Natural killer cell (primary cell): ENCODE measurements at regions not wholly inside any gene's neighbourhood (a gene's known extent, or its start where the extent isn't known, plus 50 kb on each side); places are given as distances from the start of the nearest gene placed in this dataset.

Source experiments
- ATAC-seq, 3 donors: fragments of 150-1000 bp in 2 of 3; fragments of 200-7000 bp in 1 of 3; cut with Tn5 transposase; 1 replicate in 1 of 3; 2 replicates in 2 of 3; pipeline ENCODE4 v1.10.0; 2021; ENCODE audit warnings: mild to moderate bottlenecking in 2 of 3, moderate library complexity in 2 of 3
- DNase-seq, 2 donors: peaks; one replicate each; pipeline versions ENCODE4 v3.0.0 to v3.0.0-alpha.2; 2013 to 2021; ENCODE audit warnings: mixed read lengths in 1 of 2
- H3K27ac ChIP-seq: one replicate; pipeline ENCODE4 v1.5.1; 2013; ENCODE audit warnings: mild to moderate bottlenecking, low read length
- H3K27me3 ChIP-seq: one replicate; pipeline ENCODE4 v1.6.1; 2013; ENCODE audit warnings: low read length; ENCODE audit not compliant: control insufficient read depth, insufficient read depth
- H3K36me3 ChIP-seq: one replicate; pipeline ENCODE4 v1.6.1; 2013; ENCODE audit warnings: low read length; ENCODE audit not compliant: control insufficient read depth, insufficient read depth
- H3K4me1 ChIP-seq: one replicate; pipeline ENCODE4 v1.6.1; 2013; ENCODE audit warnings: low read length; ENCODE audit not compliant: control insufficient read depth, insufficient read depth
- H3K4me3 ChIP-seq: one replicate; pipeline ENCODE4 v1.5.1; 2013; ENCODE audit warnings: low read length
- H3K9me3 ChIP-seq: one replicate; pipeline ENCODE4 v1.6.1; 2013; ENCODE audit warnings: low read length; ENCODE audit not compliant: control insufficient read depth, insufficient read depth
- H3K27ac Mint-ChIP-seq, 2 donors: one replicate each; pipeline ENCODE4 v1.8.0; 2022; ENCODE audit warnings: mild to moderate bottlenecking in 2 of 2, mixed read lengths in 2 of 2, moderate library complexity in 1 of 2
- H3K27me3 Mint-ChIP-seq, 2 donors: one replicate each; pipeline ENCODE4 v1.8.0; 2022; ENCODE audit warnings: low read depth in 2 of 2, mixed read lengths in 2 of 2
- H3K36me3 Mint-ChIP-seq: one replicate; pipeline ENCODE4 v1.8.0; 2022; ENCODE audit warnings: mixed read lengths
- H3K4me1 Mint-ChIP-seq, 2 donors: one replicate each; pipeline ENCODE4 v1.8.0; 2022; ENCODE audit warnings: mixed read lengths in 2 of 2
- H3K4me3 Mint-ChIP-seq: one replicate; pipeline ENCODE4 v1.8.0; 2022; ENCODE audit warnings: mild to moderate bottlenecking, moderate library complexity, mixed read lengths
- H3K9me3 Mint-ChIP-seq, 2 donors: one replicate each; pipeline ENCODE4 v1.8.0; 2022; ENCODE audit warnings: mixed read lengths in 2 of 2
- WGBS: methylation state at CpG from one replicate; pipeline ENCODE4 v1.1.7; 2013; ENCODE audit warnings: missing lambda C conversion rate; ENCODE audit not compliant: insufficient coverage; 5-methylcytosine and 5-hydroxymethylcytosine counted together
- intact Hi-C: fragments of 100-400 bp; cut with micrococcal nuclease; formaldehyde crosslinking; loops from one replicate; pipeline ENCODE4 v1.14.2; 2022
- TF ChIP-seq, protein P1 (sequence below): fragments of 200-600 bp; IDR thresholded peaks from one replicate; pipeline ENCODE4 v1.8.0; 2022; ENCODE audit warnings: antibody characterized with exemption

GRCh38 chr17:77704048-77704815 is 254.3 kb upstream of the TNRC6C start:
- no peaks in the 10 kb centered on the region for H3K4me1 ChIP-seq
- H3K4me3 Mint-ChIP-seq, result no peak overlapping the region
- no peak overlapping the region for H3K4me3 ChIP-seq
- H3K9me3 Mint-ChIP-seq, result peaks cover 3 to 12% of the 10 kb centered on the region in 2 donors
- H3K27ac ChIP-seq, result no peak overlapping the region
- ATAC-seq (no peak), DNase-seq (no peak)
- TF ChIP-seq, protein P1, sequence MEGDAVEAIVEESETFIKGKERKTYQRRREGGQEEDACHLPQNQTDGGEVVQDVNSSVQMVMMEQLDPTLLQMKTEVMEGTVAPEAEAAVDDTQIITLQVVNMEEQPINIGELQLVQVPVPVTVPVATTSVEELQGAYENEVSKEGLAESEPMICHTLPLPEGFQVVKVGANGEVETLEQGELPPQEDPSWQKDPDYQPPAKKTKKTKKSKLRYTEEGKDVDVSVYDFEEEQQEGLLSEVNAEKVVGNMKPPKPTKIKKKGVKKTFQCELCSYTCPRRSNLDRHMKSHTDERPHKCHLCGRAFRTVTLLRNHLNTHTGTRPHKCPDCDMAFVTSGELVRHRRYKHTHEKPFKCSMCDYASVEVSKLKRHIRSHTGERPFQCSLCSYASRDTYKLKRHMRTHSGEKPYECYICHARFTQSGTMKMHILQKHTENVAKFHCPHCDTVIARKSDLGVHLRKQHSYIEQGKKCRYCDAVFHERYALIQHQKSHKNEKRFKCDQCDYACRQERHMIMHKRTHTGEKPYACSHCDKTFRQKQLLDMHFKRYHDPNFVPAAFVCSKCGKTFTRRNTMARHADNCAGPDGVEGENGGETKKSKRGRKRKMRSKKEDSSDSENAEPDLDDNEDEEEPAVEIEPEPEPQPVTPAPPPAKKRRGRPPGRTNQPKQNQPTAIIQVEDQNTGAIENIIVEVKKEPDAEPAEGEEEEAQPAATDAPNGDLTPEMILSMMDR, result no peak
- no peaks in the 10 kb centered on the region for H3K36me3 ChIP-seq
- no peak overlapping the region for H3K27ac Mint-ChIP-seq
- intact Hi-C loops, result no loop called here
- peaks cover 19% of the 10 kb centered on the region for H3K9me3 ChIP-seq
- H3K36me3 Mint-ChIP-seq, result peaks cover 14% of the 10 kb centered on the region
- no peaks in the 10 kb centered on the region for H3K4me1 Mint-ChIP-seq
- WGBS, result 82% methylated on average over 4 of the region's 4 CpGs
- H3K27me3 Mint-ChIP-seq, result peaks cover 25 to 40% of the 10 kb centered on the region in 2 donors
- no peaks in the 10 kb centered on the region for H3K27me3 ChIP-seq

DNA sequence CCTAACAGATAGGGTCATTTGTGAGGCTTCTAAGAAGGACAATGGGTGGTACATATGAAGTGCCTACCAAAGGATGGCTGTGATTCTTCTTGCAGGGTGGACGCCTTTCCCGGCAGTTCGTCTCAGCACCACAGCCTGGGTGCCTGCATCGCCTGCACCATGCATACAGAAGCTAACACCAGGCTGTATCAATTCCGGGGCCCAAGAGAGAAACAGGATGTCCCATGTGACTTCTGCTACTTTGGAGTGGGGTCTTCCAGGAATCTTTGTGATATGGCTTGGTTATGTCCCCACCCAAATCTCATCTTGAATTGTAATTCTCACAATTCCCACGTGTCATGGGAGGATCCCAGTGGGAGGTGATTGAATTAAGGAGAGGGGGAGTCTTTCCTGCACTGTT is 251.6 kb upstream of the TNRC6C start:
- Histone ChIP-seq H3K4me3 (no peak overlapping the region), H3K27me3 (no peaks in the 10 kb centered on the region), H3K27ac (no peak overlapping the region), H3K4me1 (no peaks in the 10 kb centered on the region), H3K36me3 (no peaks in the 10 kb centered on the region), H3K9me3 (peaks cover 19% of the 10 kb centered on the region)
- Mint-ChIP-seq H3K27ac (no peak overlapping the region), H3K4me3 (no peak overlapping the region), H3K36me3 (peaks cover 14% of the 10 kb centered on the region), H3K4me1 (no peaks in the 10 kb centered on the region), H3K9me3 (peaks cover 3 to 12% of the 10 kb centered on the region in 2 donors), H3K27me3 (peaks cover 17 to 26% of the 10 kb centered on the region in 2 donors)
- ATAC-seq (no peak), DNase-seq (no peak)
- intact Hi-C loops, result no loop called here
- TF ChIP-seq, protein P1, result no peak
- WGBS, result 82% methylated on average over 6 of the region's 6 CpGs

DNA sequence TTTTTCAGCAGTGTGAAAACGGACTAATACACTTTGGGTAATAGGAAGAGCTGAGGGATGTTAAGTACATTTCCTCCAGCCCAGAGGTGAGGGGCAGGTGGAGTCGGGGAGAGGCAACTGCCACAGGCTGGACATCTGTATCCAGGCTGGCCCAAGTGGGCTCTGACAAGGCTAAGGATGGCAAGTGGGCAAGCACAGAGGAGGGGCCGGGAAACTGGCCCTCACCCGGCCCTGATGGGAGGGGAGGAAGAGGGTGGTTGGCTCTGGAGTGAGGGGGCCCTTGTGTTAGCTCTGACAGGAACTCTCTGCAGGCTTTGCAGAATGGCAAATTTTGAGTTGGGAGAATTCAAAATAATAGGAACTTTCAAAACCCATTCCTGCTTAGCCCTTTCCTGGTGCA is 251.0 kb upstream of the TNRC6C start:
- intact Hi-C loops, result no loop called here
- no peak overlapping the region for H3K4me3 ChIP-seq
- TF ChIP-seq, protein P1, result no peak
- no peaks in the 10 kb centered on the region for H3K36me3 ChIP-seq
- DNase-seq (no peak), ATAC-seq (no peak)
- H3K4me1 ChIP-seq, result no peaks in the 10 kb centered on the region
- no peaks in the 10 kb centered on the region for H3K27me3 ChIP-seq
- no peak overlapping the region for H3K27ac ChIP-seq
- H3K27me3 Mint-ChIP-seq, result peaks cover 16 to 25% of the 10 kb centered on the region in 2 donors
- H3K36me3 Mint-ChIP-seq, result peaks cover 14% of the 10 kb centered on the region
- H3K9me3 Mint-ChIP-seq, result peaks cover 3 to 12% of the 10 kb centered on the region in 2 donors
- no peak overlapping the region for H3K27ac Mint-ChIP-seq
- WGBS, result 93% methylated on average over 4 of the region's 4 CpGs
- peaks cover 13% of the 10 kb centered on the region for H3K9me3 ChIP-seq
- no peaks in the 10 kb centered on the region for H3K4me1 Mint-ChIP-seq
- no peak overlapping the region for H3K4me3 Mint-ChIP-seq

DNA sequence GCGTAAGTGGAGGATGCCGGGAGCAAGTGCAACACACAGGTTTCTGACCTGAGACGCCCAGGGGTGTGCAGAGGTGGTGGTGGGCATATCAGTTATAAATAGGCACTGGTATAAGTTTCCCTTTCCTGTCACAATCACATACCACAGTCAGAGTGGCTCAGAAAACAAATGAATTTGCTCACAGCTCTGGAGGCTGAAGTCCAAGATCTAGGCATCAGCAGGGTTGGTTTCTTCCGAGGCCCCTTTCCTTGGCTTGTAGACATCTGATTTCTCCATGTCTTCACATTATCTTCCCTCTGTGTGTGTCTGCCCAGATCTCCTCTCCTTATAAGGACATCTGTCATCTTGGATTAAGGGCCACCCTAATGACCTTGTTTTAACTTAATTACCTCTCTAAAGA is 250.5 kb upstream of the TNRC6C start:
- peaks cover 14% of the 10 kb centered on the region for H3K36me3 Mint-ChIP-seq

More for the DNA sequence above, 250.5 kb upstream of the TNRC6C start:
- WGBS, result 86% methylated on average over 3 of the region's 4 CpGs
- DNase-seq (no peak), ATAC-seq (no peak)
- Histone ChIP-seq H3K4me1 (no peaks in the 10 kb centered on the region), H3K36me3 (no peaks in the 10 kb centered on the region), H3K27me3 (no peaks in the 10 kb centered on the region), H3K4me3 (no peak overlapping the region), H3K27ac (no peak overlapping the region), H3K9me3 (peaks cover 13% of the 10 kb centered on the region)
- TF ChIP-seq, protein P1, result no peak
- Mint-ChIP-seq H3K27me3 (peaks cover 16 to 25% of the 10 kb centered on the region in 2 donors), H3K27ac (no peak overlapping the region), H3K4me3 (no peak overlapping the region), H3K9me3 (peaks cover 3 to 11% of the 10 kb centered on the region in 2 donors), H3K4me1 (no peaks in the 10 kb centered on the region)
- intact Hi-C loops, result no loop called here
